ENCODE measurements at regions not wholly inside any gene's neighbourhood (a gene's known extent, or its start where the extent isn't known, plus 50 kb on each side); places are given as distances from the start of the nearest gene placed in this dataset.

GRCh38 chr1:224057461-224058199, 56.3 kb upstream of the FBXO28 start:
- Histone ChIP-seq H3K4me1 (ENCODE audit: insufficient read depth, low read length, poor library complexity, severe bottlenecking) (no peaks in the 10 kb centered on the region), H3K27ac (ENCODE audit: low read depth, low read length, poor library complexity, severe bottlenecking) (no peak overlapping the region), H3K36me3 (ENCODE audit: insufficient read depth, low read length, poor library complexity, severe bottlenecking) (no peaks in the 10 kb centered on the region), H3K27me3 (replicated peaks; ENCODE audit: insufficient read depth, low read depth, low read length, poor library complexity) (no peaks in the 10 kb centered on the region), H3K4me3 (ENCODE audit: low read depth, low read length, poor library complexity, severe bottlenecking) (no peak overlapping the region), H3K9me3 (ENCODE audit: low read depth, low read length, poor library complexity, severe bottlenecking) (no peaks in the 10 kb centered on the region)
- TF ChIP-seq EZH2 (IDR thresholded peaks at IDR 0.05; ENCODE audit: borderline replicate concordance, low read depth, low read length, poor library complexity, severe bottlenecking) (no peak), CTCF (conservative IDR thresholded peaks at IDR 0.05; ENCODE audit: low read depth, low read length) (no peak)
- CTCF ChIA-PET = no interaction called here
- POLR2A ChIA-PET (ENCODE audit: low non-redundant PET) = no interaction called here
- no TSS peak for BruUV-seq (replicated peaks)
- DNase-seq (ENCODE audit: low spot score) = no peak
- intact Hi-C loops (cut with micrococcal nuclease; ENCODE audit: unreplicated experiment) = no loop called here

- CTCF ChIA-PET = no interaction called here
Observed at GRCh38 chr1:224054611-224055010, 59.3 kb upstream of the FBXO28 start.

GRCh38 chr1:224054012-224054411, 59.9 kb upstream of the FBXO28 start:
- intact Hi-C loops (cut with micrococcal nuclease; ENCODE audit: unreplicated experiment) = no loop called here
- ChIA-PET CTCF (no interaction called here), POLR2A (ENCODE audit: low non-redundant PET) (no interaction called here)
- Histone ChIP-seq H3K27me3 (replicated peaks; ENCODE audit: insufficient read depth, low read depth, low read length, poor library complexity) (no peaks in the 10 kb centered on the region), H3K4me1 (ENCODE audit: insufficient read depth, low read length, poor library complexity, severe bottlenecking) (no peaks in the 10 kb centered on the region), H3K4me3 (ENCODE audit: low read depth, low read length, poor library complexity, severe bottlenecking) (no peak overlapping the region), H3K36me3 (ENCODE audit: insufficient read depth, low read length, poor library complexity, severe bottlenecking) (no peaks in the 10 kb centered on the region), H3K27ac (ENCODE audit: low read depth, low read length, poor library complexity, severe bottlenecking) (no peak overlapping the region), H3K9me3 (ENCODE audit: low read depth, low read length, poor library complexity, severe bottlenecking) (no peaks in the 10 kb centered on the region)
- DNase-seq (ENCODE audit: low spot score) = no peak
- TF ChIP-seq CTCF (conservative IDR thresholded peaks at IDR 0.05; ENCODE audit: low read depth, low read length) = no peak
- no peak for TF ChIP-seq EZH2 (IDR thresholded peaks at IDR 0.05; ENCODE audit: borderline replicate concordance, low read depth, low read length, poor library complexity, severe bottlenecking)
- BruUV-seq (replicated peaks) = no TSS peak

More at GRCh38 chr1:224054611-224055010, 59.3 kb upstream of the FBXO28 start:
- Histone ChIP-seq H3K27me3 (replicated peaks; ENCODE audit: insufficient read depth, low read depth, low read length, poor library complexity) (no peaks in the 10 kb centered on the region), H3K4me3 (ENCODE audit: low read depth, low read length, poor library complexity, severe bottlenecking) (no peak overlapping the region), H3K9me3 (ENCODE audit: low read depth, low read length, poor library complexity, severe bottlenecking) (no peaks in the 10 kb centered on the region), H3K4me1 (ENCODE audit: insufficient read depth, low read length, poor library complexity, severe bottlenecking) (no peaks in the 10 kb centered on the region), H3K36me3 (ENCODE audit: insufficient read depth, low read length, poor library complexity, severe bottlenecking) (no peaks in the 10 kb centered on the region), H3K27ac (ENCODE audit: low read depth, low read length, poor library complexity, severe bottlenecking) (no peak overlapping the region)
- DNase-seq (ENCODE audit: low spot score) = peak; percentile 22
- no TSS peak for BruUV-seq (replicated peaks)
- no peak for TF ChIP-seq EZH2 (IDR thresholded peaks at IDR 0.05; ENCODE audit: borderline replicate concordance, low read depth, low read length, poor library complexity, severe bottlenecking)
- no peak for TF ChIP-seq CTCF (conservative IDR thresholded peaks at IDR 0.05; ENCODE audit: low read depth, low read length)
- intact Hi-C loops (cut with micrococcal nuclease; ENCODE audit: unreplicated experiment) = no loop called here
- POLR2A ChIA-PET (ENCODE audit: low non-redundant PET) = no interaction called here
